H1 (cell line): ENCODE measurements at regions not wholly inside any gene's neighbourhood (a gene's known extent, or its start where the extent isn't known, plus 50 kb on each side); places are given as distances from the start of the nearest gene placed in this dataset.

Experiments used
- CTCF ChIA-PET: fragments of 300-600 bp; sonication (Branson Sonifier 250); formaldehyde crosslinking; loops from one replicate; lab custom pipeline; 2021; ENCODE audit not compliant: partially characterized antibody; lab: Charles Lee
- POLR2A ChIA-PET: fragments of 300-600 bp; sonication (Branson Sonifier 250); formaldehyde crosslinking; loops from one replicate; lab custom pipeline; 2021; ENCODE audit warnings: inconsistent platforms; ENCODE audit not compliant: partially characterized antibody; lab: Charles Lee
- DNase-seq, 2 experiments: peaks; one replicate each; pipeline versions ENCODE4 v3.0.0 to v3.0.0-alpha.2; 2010 to 2022; ENCODE audit warnings: low spot score in 2 of 2, low read depth in 1 of 2, mixed read lengths in 1 of 2
- FAIRE-seq: peaks from 2 replicates; lab custom pipeline; 2011; peaks lifted over from hg19 to GRCh38; lab: Jason Lieb, UNC
- H2AFZ ChIP-seq: 2 replicates; pipeline ENCODE4 v1.8.1; 2012; ENCODE audit warnings: low read length, inconsistent platforms
- H2AK5ac ChIP-seq: 2 replicates; pipeline ENCODE4 v1.6.1; 2013; ENCODE audit warnings: low read depth, low read length
- H2BK120ac ChIP-seq: replicated peaks from 2 replicates; pipeline ENCODE3; 2013; ENCODE audit warnings: low read depth, low read length, inconsistent platforms
- H2BK12ac ChIP-seq: 2 replicates; pipeline ENCODE4 v1.6.1; 2013; ENCODE audit warnings: low read depth, low read length
- H2BK15ac ChIP-seq: 2 replicates; pipeline ENCODE4 v1.6.1; 2013; ENCODE audit warnings: low read length
- H2BK20ac ChIP-seq: 2 replicates; pipeline ENCODE4 v1.6.1; 2013; ENCODE audit warnings: low read length
- H2BK5ac ChIP-seq: 2 replicates; pipeline ENCODE4 v1.6.1; 2013; ENCODE audit warnings: low read depth, low read length
- H3K14ac ChIP-seq: 2 replicates; pipeline ENCODE4 v1.6.1; 2013; ENCODE audit warnings: inconsistent platforms; ENCODE audit not compliant: insufficient read length
- H3K18ac ChIP-seq: 2 replicates; pipeline ENCODE4 v1.6.1; 2013; ENCODE audit warnings: low read length; ENCODE audit errors: extremely low read depth
- H3K23ac ChIP-seq: 2 replicates; pipeline ENCODE4 v1.6.1; 2013; ENCODE audit warnings: inconsistent platforms; ENCODE audit not compliant: insufficient read length
- H3K23me2 ChIP-seq: 2 replicates; pipeline ENCODE4 v1.6.1; 2013; ENCODE audit warnings: low read depth, low read length
- H3K27ac ChIP-seq: 2 replicates; pipeline ENCODE4 v1.6.1; 2011; ENCODE audit warnings: low read depth, low read length, inconsistent platforms
- H3K27me3 ChIP-seq, 4 experiments: replicated peaks in 1 of 4; 1 replicate in 1 of 4; 2 replicates in 3 of 4; pipeline versions ENCODE4 v1.6.1 to v1.8.1; 2011 to 2013; ENCODE audit warnings: low read length in 3 of 4, mild to moderate bottlenecking in 3 of 4, inconsistent platforms in 2 of 4, mixed read lengths in 2 of 4, moderate library complexity in 1 of 4; ENCODE audit not compliant: control insufficient read depth in 3 of 4, insufficient read depth in 3 of 4; ENCODE audit errors: extremely low read depth in 1 of 4
- H3K36me3 ChIP-seq, 4 experiments: 2 replicates each; pipeline versions ENCODE4 v1.6.1 to v1.8.1; 2011 to 2013; ENCODE audit warnings: mild to moderate bottlenecking in 4 of 4, low read length in 3 of 4, moderate library complexity in 2 of 4, control low read depth in 1 of 4, inconsistent platforms in 1 of 4; ENCODE audit not compliant: insufficient read depth in 4 of 4, control insufficient read depth in 2 of 4
- H3K4ac ChIP-seq: replicated peaks from 2 replicates; pipeline ENCODE3; 2013; ENCODE audit warnings: low read length, low read depth, mixed read lengths, inconsistent platforms; ENCODE audit not compliant: insufficient read length
- H3K4me1 ChIP-seq, 4 experiments: replicated peaks in 1 of 4; 1 replicate in 1 of 4; 2 replicates in 3 of 4; pipeline versions ENCODE4 v1.6.1 to v1.8.1; 2011 to 2013; ENCODE audit warnings: low read length in 3 of 4, inconsistent platforms in 2 of 4, mixed read lengths in 1 of 4; ENCODE audit not compliant: insufficient read depth in 4 of 4, control insufficient read depth in 3 of 4
- H3K4me2 ChIP-seq, 2 experiments: 2 replicates each; pipeline versions ENCODE4 v1.6.1 to v1.8.1; 2011 to 2013; ENCODE audit warnings: low read depth in 2 of 2, low read length in 2 of 2, control low read depth in 1 of 2, inconsistent platforms in 1 of 2, mild to moderate bottlenecking in 1 of 2; ENCODE audit not compliant: insufficient read depth in 1 of 2
- H3K4me3 ChIP-seq, 4 experiments: fragments of 200-600, 300-600 bp in 1 of 4; sonication (generic), shearing (Covaris generic), sonication (Bioruptor Twin) in 1 of 4; 2 replicates each; pipeline versions ENCODE4 v1.5.1 to v1.8.1; 2011 to 2016; ENCODE audit warnings: low read length in 4 of 4, low read depth in 3 of 4, control low read depth in 2 of 4, inconsistent platforms in 2 of 4, mild to moderate bottlenecking in 2 of 4, mixed read lengths in 1 of 4, moderate library complexity in 1 of 4; ENCODE audit not compliant: insufficient read depth in 2 of 4; ENCODE audit errors: extremely low read depth in 1 of 4
- H3K56ac ChIP-seq: replicated peaks from 2 replicates; pipeline ENCODE3; 2013; ENCODE audit warnings: low read depth, mild to moderate bottlenecking, mixed read lengths, low read length, inconsistent platforms; ENCODE audit not compliant: insufficient read length
- H3K79me1 ChIP-seq: 2 replicates; pipeline ENCODE4 v1.6.1; 2013; ENCODE audit warnings: low read depth, low read length, control low read depth
- H3K79me2 ChIP-seq, 2 experiments: 2 replicates each; pipeline versions ENCODE4 v1.6.1 to v1.8.1; 2012 to 2013; ENCODE audit warnings: low read length in 2 of 2, mild to moderate bottlenecking in 2 of 2, inconsistent platforms in 1 of 2; ENCODE audit not compliant: insufficient read depth in 2 of 2, control insufficient read depth in 1 of 2
- H3K9ac ChIP-seq, 4 experiments: replicated peaks in 1 of 4; 1 replicate in 1 of 4; 2 replicates in 3 of 4; pipeline versions ENCODE4 v1.6.1 to v1.8.1; 2011 to 2013; ENCODE audit warnings: low read depth in 3 of 4, low read length in 3 of 4, control low read depth in 2 of 4, mild to moderate bottlenecking in 2 of 4, moderate library complexity in 2 of 4, inconsistent platforms in 1 of 4; ENCODE audit errors: extremely low read depth in 1 of 4
- H3K9me3 ChIP-seq, 2 experiments: 2 replicates each; pipeline versions ENCODE4 v1.6.1 to v1.8.1; 2012 to 2013; ENCODE audit warnings: mild to moderate bottlenecking in 2 of 2, moderate library complexity in 2 of 2, control low read depth in 1 of 2, inconsistent platforms in 1 of 2, low read depth in 1 of 2, low read length in 1 of 2, mixed read lengths in 1 of 2; ENCODE audit not compliant: insufficient read depth in 2 of 2
- H4K20me1 ChIP-seq, 2 experiments: replicated peaks in 1 of 2; 2 replicates each; pipeline versions ENCODE3 to v1.8.1; 2011 to 2013; ENCODE audit warnings: inconsistent platforms in 2 of 2, low read length in 2 of 2, mild to moderate bottlenecking in 1 of 2; ENCODE audit not compliant: insufficient read depth in 2 of 2, control insufficient read depth in 1 of 2
- H4K5ac ChIP-seq: 2 replicates; pipeline ENCODE4 v1.6.1; 2013; ENCODE audit warnings: low read length, low read depth, mixed read lengths, inconsistent platforms; ENCODE audit not compliant: insufficient read length
- H4K8ac ChIP-seq: 2 replicates; pipeline ENCODE4 v1.8.0; 2013; ENCODE audit warnings: mild to moderate bottlenecking, moderate library complexity, low read length, inconsistent platforms; ENCODE audit not compliant: insufficient read depth; ENCODE audit errors: extremely low read depth
- H4K91ac ChIP-seq: replicated peaks from 2 replicates; pipeline ENCODE3; 2013; ENCODE audit warnings: low read length, mixed read lengths, inconsistent platforms; ENCODE audit not compliant: insufficient read length
- JUND ChIP-seq: IDR thresholded peaks from 2 replicates; pipeline ENCODE4 v1.6.1; 2011; ENCODE audit warnings: mild to moderate bottlenecking, improper control_type of control experiment, low read length
- NANOG ChIP-seq: IDR thresholded peaks from 2 replicates; pipeline ENCODE4 v1.6.1; 2011; ENCODE audit warnings: low read length, low read depth, mild to moderate bottlenecking, inconsistent platforms; ENCODE audit not compliant: insufficient read depth, poor library complexity, severe bottlenecking
- RBBP5 ChIP-seq: IDR thresholded peaks from 2 replicates; pipeline ENCODE4 v1.7.1; 2012; ENCODE audit warnings: low read depth, mild to moderate bottlenecking, inconsistent platforms, low read length, moderate library complexity, borderline replicate concordance
- SIRT6 ChIP-seq: IDR thresholded peaks from one replicate; pipeline ENCODE4 v1.7.1; 2012; ENCODE audit warnings: low read length, inconsistent platforms
- TAF7 ChIP-seq: optimal IDR thresholded peaks from 2 replicates; pipeline ENCODE3; 2011; ENCODE audit warnings: low read depth, mild to moderate bottlenecking, inconsistent platforms, low read length, moderate library complexity, borderline replicate concordance
- TBP ChIP-seq: IDR thresholded peaks from 2 replicates; pipeline ENCODE4 v1.6.1; 2011; ENCODE audit warnings: low read depth, low read length, improper control_type of control experiment
- WGBS, 2 experiments: shearing (Covaris generic) in 1 of 2; methylation state at CpG; one replicate each; pipeline versions ENCODE4 v1.1.6 to v1.1.7; 2013 to 2015; ENCODE audit warnings: low lambda C conversion rate in 2 of 2, mixed read lengths in 2 of 2, inconsistent platforms in 1 of 2, low coverage in 1 of 2, missing lambda C conversion rate in 1 of 2; ENCODE audit not compliant: insufficient replicate concordance in 2 of 2, insufficient coverage in 1 of 2, insufficient read length in 1 of 2; ENCODE audit errors: extremely low coverage in 1 of 2, missing lambda C conversion rate in 1 of 2; 5-methylcytosine and 5-hydroxymethylcytosine counted together
- TF ChIP-seq, protein P1 (sequence below), 3 experiments: IDR thresholded peaks; 1 replicate in 2 of 3; 2 replicates in 1 of 3; pipeline versions ENCODE4 v1.5.1 to v1.6.1; 2011; ENCODE audit warnings: low read length in 3 of 3, mild to moderate bottlenecking in 3 of 3, inconsistent platforms in 2 of 3, low read depth in 1 of 3, moderate library complexity in 1 of 3; ENCODE audit not compliant: insufficient read depth in 1 of 3; ENCODE audit errors: control extremely low read depth in 1 of 3
- TF ChIP-seq, protein P2 (sequence below): IDR thresholded peaks from 2 replicates; pipeline ENCODE4 v1.6.1; 2012; ENCODE audit warnings: inconsistent platforms

DNA sequence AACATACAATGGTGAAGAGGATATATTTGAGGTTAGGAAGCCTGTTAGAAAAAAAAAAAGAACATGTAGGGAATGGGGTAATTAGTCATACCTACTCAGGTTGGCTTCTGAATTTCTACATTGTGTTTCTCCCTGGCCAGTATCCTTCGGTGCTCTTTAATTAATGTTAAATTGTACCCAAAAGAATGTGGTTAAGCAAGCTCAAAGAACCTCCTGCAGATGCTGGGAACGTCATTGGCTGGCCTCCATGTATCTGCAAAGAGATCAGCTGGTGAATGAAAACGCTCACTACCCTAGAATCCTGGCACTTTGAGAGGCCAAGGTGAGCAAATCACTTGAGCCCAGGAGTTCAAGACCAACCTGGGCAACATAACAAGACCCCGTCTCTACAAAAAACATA, 942.3 kb upstream of the PRKX start:
- Histone ChIP-seq H3K36me3 (no peaks in the 10 kb centered on the region), H3K4me1 (no peaks in the 10 kb centered on the region), H2AFZ (no peak overlapping the region), H3K23ac (no peak overlapping the region), H2AK5ac (no peak overlapping the region), H4K5ac (no peak overlapping the region), H3K4me3 (no peak overlapping the region), H3K4me2 (no peak overlapping the region), H3K14ac (no peak overlapping the region), H3K18ac (no peak overlapping the region), H4K8ac (no peak overlapping the region), H2BK20ac (no peak overlapping the region), H2BK5ac (no peak overlapping the region), H3K79me1 (no peaks in the 10 kb centered on the region), H2BK120ac (no peak overlapping the region), H3K9ac (no peak overlapping the region), H4K20me1 (no peaks in the 10 kb centered on the region), H4K91ac (no peak overlapping the region), H3K79me2 (no peaks in the 10 kb centered on the region), H2BK15ac (no peak overlapping the region), H3K27ac (no peak overlapping the region), H3K4ac (no peak overlapping the region), H3K23me2 (no peaks in the 10 kb centered on the region), H3K27me3 (no peaks in the 10 kb centered on the region), H3K56ac (no peak overlapping the region), H3K9me3 (no peaks in the 10 kb centered on the region), H2BK12ac (no peak overlapping the region)
- DNase-seq (no peak), FAIRE-seq (no peak)
- TF ChIP-seq TAF7: no peak
- TF ChIP-seq RBBP5: no peak
- no peak for TF ChIP-seq SIRT6
- no peak for TF ChIP-seq TBP
- TF ChIP-seq, protein P1, sequence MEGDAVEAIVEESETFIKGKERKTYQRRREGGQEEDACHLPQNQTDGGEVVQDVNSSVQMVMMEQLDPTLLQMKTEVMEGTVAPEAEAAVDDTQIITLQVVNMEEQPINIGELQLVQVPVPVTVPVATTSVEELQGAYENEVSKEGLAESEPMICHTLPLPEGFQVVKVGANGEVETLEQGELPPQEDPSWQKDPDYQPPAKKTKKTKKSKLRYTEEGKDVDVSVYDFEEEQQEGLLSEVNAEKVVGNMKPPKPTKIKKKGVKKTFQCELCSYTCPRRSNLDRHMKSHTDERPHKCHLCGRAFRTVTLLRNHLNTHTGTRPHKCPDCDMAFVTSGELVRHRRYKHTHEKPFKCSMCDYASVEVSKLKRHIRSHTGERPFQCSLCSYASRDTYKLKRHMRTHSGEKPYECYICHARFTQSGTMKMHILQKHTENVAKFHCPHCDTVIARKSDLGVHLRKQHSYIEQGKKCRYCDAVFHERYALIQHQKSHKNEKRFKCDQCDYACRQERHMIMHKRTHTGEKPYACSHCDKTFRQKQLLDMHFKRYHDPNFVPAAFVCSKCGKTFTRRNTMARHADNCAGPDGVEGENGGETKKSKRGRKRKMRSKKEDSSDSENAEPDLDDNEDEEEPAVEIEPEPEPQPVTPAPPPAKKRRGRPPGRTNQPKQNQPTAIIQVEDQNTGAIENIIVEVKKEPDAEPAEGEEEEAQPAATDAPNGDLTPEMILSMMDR (IDR thresholded peaks at IDR 0.05; ENCODE audit: control extremely low read depth in 1 of 3, insufficient read depth in 1 of 3, low read depth in 1 of 3, low read length in 3 of 3): no peak
- TF ChIP-seq JUND: no peak
- TF ChIP-seq, protein P2, sequence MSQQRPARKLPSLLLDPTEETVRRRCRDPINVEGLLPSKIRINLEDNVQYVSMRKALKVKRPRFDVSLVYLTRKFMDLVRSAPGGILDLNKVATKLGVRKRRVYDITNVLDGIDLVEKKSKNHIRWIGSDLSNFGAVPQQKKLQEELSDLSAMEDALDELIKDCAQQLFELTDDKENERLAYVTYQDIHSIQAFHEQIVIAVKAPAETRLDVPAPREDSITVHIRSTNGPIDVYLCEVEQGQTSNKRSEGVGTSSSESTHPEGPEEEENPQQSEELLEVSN: no peak
- TF ChIP-seq NANOG: no peak
- POLR2A ChIA-PET: no interaction called here
- CTCF ChIA-PET: no interaction called here
- WGBS, 2 experiments: 97% methylated on average over 3 of the region's 4 CpGs; no CpG with 5 or more reads in 1 of the 2 experiments
